Retinal pigment epithelial cell (primary cell): ENCODE measurements at regions not wholly inside any gene's neighbourhood (a gene's known extent, or its start where the extent isn't known, plus 50 kb on each side); places are given as distances from the start of the nearest gene placed in this dataset.
"Not testable (repeated sequence)": the region's sequence is repeated elsewhere in the genome, so short reads cannot be mapped to it uniquely, and the experiment has no call there.

ENCODE experiments used
- DNase-seq: peaks from one replicate; pipeline ENCODE4 v3.0.0-alpha.2; 2010; ENCODE audit warnings: low read depth
- H3K4me3 ChIP-seq: 2 replicates; pipeline ENCODE4 v1.5.1; 2011; ENCODE audit warnings: mild to moderate bottlenecking, low read length, control low read depth, moderate library complexity
- CTCF ChIP-seq: conservative IDR thresholded peaks from 2 replicates; pipeline ENCODE4 v1.5.1; 2011; ENCODE audit warnings: low read depth, low read length, control low read depth, inconsistent platforms

- no peak for TF ChIP-seq CTCF
- no peak for DNase-seq
- H3K4me3 ChIP-seq, result no peak overlapping the region
Observed at GRCh38 chr6:164057876-164058275, 643.4 kb downstream of the QKI start.

- no peak overlapping the region for H3K4me3 ChIP-seq
- DNase-seq, result no peak
- TF ChIP-seq CTCF, result no peak
Observed at GRCh38 chr6:164051427-164051826, 636.9 kb downstream of the QKI start.

- no peak for TF ChIP-seq CTCF
- DNase-seq, result no peak
- no peak overlapping the region for H3K4me3 ChIP-seq
Observed at GRCh38 chr6:164049517-164049988, 635.0 kb downstream of the QKI start.

GRCh38 chr6:164048840-164049516 lies 634.5 kb downstream of the QKI start:
- no peak overlapping the region for H3K4me3 ChIP-seq
- no peak for TF ChIP-seq CTCF
- DNase-seq, result no peak

- DNase-seq, result no peak
- TF ChIP-seq CTCF, result no peak
- no peak overlapping the region for H3K4me3 ChIP-seq
Observed at GRCh38 chr6:164045082-164045481, 630.6 kb downstream of the QKI start.

GRCh38 chr6:164043656-164044055 lies 629.1 kb downstream of the QKI start:
- not testable (repeated sequence) for DNase-seq, H3K4me3 ChIP-seq

GRCh38 chr6:164042212-164042611 lies 627.7 kb downstream of the QKI start:
- no peak for TF ChIP-seq CTCF
- DNase-seq, result no peak
- H3K4me3 ChIP-seq, result no peak overlapping the region

GRCh38 chr6:164040994-164041393 lies 626.5 kb downstream of the QKI start:
- DNase-seq, result no peak
- TF ChIP-seq CTCF, result no peak
- no peak overlapping the region for H3K4me3 ChIP-seq
